AG09319 (cell line): ENCODE measurements at regions not wholly inside any gene's neighbourhood (a gene's known extent, or its start where the extent isn't known, plus 50 kb on each side); places are given as distances from the start of the nearest gene placed in this dataset.

Source experiments
- DNase-seq: peaks from one replicate; pipeline ENCODE4 v3.0.0-alpha.2; 2010; ENCODE audit warnings: low read depth; ENCODE audit errors: extremely low read depth
- TF ChIP-seq, protein P1 (sequence below): IDR thresholded peaks from 2 replicates; pipeline ENCODE4 v1.5.1; 2011; ENCODE audit warnings: low read depth, mild to moderate bottlenecking, inconsistent platforms, low read length, moderate library complexity

DNA sequence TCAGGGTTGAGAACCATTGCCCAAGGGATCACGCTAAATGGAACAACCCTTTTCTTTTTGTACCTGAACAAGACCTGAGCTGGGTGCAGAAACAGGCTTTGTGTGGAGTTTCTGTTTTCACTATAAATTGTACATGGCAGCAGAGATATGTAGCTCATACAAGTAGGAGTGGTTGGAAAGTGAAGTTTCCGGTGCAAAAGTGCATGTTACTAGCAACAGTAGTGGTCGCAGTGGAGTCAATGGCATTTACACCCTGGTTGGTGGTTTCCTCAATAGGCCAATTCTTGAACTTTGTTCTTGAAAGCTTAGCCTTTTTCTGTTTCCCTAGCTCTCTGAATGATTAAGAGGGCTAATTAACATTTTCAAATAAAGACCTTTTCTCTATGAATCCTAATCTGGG, 170.7 kb downstream of the NEBL start:
- DNase-seq: no peak
- TF ChIP-seq, protein P1, sequence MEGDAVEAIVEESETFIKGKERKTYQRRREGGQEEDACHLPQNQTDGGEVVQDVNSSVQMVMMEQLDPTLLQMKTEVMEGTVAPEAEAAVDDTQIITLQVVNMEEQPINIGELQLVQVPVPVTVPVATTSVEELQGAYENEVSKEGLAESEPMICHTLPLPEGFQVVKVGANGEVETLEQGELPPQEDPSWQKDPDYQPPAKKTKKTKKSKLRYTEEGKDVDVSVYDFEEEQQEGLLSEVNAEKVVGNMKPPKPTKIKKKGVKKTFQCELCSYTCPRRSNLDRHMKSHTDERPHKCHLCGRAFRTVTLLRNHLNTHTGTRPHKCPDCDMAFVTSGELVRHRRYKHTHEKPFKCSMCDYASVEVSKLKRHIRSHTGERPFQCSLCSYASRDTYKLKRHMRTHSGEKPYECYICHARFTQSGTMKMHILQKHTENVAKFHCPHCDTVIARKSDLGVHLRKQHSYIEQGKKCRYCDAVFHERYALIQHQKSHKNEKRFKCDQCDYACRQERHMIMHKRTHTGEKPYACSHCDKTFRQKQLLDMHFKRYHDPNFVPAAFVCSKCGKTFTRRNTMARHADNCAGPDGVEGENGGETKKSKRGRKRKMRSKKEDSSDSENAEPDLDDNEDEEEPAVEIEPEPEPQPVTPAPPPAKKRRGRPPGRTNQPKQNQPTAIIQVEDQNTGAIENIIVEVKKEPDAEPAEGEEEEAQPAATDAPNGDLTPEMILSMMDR: no peak

DNA sequence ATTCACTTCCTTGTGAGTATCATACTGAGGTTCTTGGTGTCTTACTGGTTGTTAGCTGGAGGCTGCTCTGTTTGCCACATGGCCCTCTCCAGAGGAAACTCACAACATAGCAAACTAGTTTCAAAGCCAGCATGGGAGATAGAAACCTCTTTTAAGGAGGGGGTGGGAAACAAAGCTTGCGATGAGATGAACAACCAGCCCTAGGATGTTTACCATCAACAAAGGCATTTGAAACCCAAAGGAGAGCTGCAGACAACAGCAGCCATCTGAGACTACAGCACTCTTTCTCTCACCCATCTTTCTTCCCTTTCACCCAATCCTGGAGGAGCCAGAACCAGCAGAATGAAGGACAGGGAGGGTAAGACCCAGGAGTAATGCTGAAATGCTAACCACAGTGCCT, 182.1 kb downstream of the NEBL start:
- DNase-seq: no peak
- TF ChIP-seq, protein P1: no peak

DNA sequence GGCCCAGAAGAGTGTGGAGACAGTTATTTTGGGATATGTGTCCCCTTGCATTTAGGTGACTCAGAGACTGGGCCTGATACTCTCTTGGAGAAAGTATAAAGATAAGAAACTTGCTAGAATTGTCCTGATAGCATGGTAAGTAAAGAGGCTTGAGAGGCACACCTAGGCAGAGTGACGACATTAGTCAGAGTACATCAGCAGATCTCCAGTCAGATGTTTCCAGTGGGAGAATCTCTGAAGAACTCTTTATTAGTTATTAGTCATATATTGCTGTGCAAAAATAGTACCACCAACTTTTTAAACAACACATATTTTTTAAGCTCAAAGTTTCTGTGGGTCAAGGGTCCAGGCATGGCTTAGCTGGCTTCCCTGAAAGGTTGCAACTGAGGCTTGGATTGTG, 182.6 kb downstream of the NEBL start:
- DNase-seq: no peak
- TF ChIP-seq, protein P1: no peak

DNA sequence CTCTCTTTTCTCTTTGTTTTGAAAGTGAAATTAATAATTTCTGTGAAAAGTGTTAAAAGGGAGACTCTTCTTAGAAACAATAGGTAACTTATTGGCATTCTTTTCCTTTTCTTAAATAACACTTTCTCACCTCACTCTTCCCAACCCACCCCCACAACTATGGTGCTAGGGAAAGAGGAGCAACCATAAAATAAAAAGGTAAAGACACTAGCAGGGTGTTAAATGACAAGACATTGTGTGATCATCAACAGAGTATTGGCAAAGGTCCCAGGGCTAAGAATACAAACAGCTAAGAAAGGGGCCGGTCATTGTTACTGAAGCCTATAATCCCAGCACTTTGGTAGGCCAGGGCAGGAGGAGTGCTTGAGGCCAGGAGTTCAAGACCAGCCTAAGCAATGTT, 183.7 kb downstream of the NEBL start:
- TF ChIP-seq, protein P1: no peak
- no peak for DNase-seq

DNA sequence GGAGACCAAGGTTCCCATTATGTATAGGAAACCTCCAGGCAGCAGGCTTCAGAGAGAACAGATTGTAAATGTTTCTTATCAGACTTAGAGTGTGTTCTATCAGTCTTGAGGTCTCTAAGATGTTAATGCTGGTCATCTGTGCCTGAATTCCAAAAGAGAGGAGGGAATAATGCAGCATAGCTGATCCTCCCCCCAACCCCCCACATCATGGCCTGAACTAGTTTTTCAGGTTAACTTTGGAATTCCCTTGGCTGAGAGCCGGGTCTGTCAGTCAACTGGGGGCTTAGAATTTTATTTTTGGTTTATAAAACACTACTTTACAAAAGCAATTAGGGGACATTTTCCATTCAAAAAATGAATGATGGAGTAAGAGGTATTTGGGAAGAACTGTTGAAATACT, 184.3 kb downstream of the NEBL start:
- TF ChIP-seq, protein P1: no peak
- DNase-seq: no peak

DNA sequence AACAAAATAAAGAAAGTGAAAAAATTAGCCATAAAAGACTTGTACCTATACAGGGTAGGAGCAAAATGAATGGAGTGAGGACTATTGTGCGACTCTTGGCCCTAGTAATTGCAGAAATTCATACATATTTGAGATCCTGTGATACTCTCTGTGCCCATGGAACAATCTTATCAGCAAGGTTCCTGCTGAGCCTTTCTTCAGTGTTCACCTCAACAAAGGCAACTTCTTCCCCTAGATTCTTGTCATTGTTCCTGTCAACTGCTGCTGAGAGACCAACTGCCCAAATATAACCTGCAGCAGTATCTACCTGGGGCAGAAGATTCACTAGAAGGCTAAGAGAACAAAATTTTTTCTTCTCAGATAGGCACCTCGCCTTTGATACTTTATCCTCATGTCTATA, 187.4 kb downstream of the NEBL start:
- no peak for DNase-seq
- TF ChIP-seq, protein P1: no peak

DNA sequence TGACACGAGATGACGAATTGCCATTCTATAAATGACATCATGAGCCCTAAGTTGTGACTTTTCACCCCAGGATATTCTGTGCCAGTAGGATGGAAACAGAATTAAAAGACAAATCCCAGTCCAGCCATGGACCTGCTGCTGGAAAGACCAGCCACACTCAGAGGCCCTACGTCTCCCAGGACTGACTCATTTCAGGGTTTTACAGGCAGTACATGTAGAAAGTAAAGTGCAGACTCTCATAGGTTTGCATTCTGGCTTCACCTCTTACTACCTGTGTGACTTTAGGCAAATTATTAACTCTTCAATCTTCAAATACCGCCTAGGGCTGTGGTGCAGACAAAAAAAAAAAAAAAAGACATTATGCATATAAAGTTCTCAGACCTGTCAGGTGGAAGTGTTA, 188.8 kb downstream of the NEBL start:
- TF ChIP-seq, protein P1: no peak
- DNase-seq: no peak
